Panc1 (cell line): ENCODE measurements at regions not wholly inside any gene's neighbourhood (a gene's known extent, or its start where the extent isn't known, plus 50 kb on each side); places are given as distances from the start of the nearest gene placed in this dataset.

ENCODE experiments used
- ATAC-seq: fragments of 200-7000 bp; cut with Tn5 transposase; 2 replicates; pipeline ENCODE4 v1.9.1; 2020; ENCODE audit warnings: mild to moderate bottlenecking, moderate library complexity
- BruUV-seq: library from RNA; stranded (reverse); fragments of 400-500 nt; replicated peaks from 2 replicates; lab custom pipeline; 2021; lab: Mats Ljungman, UMichigan
- CTCF ChIA-PET: fragments of 300-600 bp; sonication (Branson Sonifier 250); formaldehyde crosslinking; loops from one replicate; lab custom pipeline; 2022; ENCODE audit warnings: antibody characterized with exemption; lab: Charles Lee
- POLR2A ChIA-PET: fragments of 300-600 bp; sonication (Branson Sonifier 250); formaldehyde crosslinking; loops from one replicate; lab custom pipeline; 2022; ENCODE audit warnings: antibody characterized with exemption; lab: Charles Lee
- DNase-seq: peaks from one replicate; pipeline ENCODE4 v3.0.0-alpha.2; 2010; ENCODE audit warnings: low read depth, low spot score
- H3K27ac ChIP-seq: 2 replicates; pipeline ENCODE4 v1.5.1; 2011; ENCODE audit warnings: mild to moderate bottlenecking, low read length, inconsistent platforms
- H3K27me3 ChIP-seq: fragments of 200-500 bp; sonication (Bioruptor generic); 2 replicates; pipeline ENCODE4 v1.6.0; 2014; ENCODE audit warnings: low read length, inconsistent platforms; ENCODE audit not compliant: control insufficient read depth, insufficient read depth
- H3K36me3 ChIP-seq: fragments of 200-500 bp; sonication (Bioruptor generic); 2 replicates; pipeline ENCODE4 v1.5.1; 2014; ENCODE audit warnings: inconsistent platforms, mild to moderate bottlenecking, low read length, moderate library complexity; ENCODE audit not compliant: control insufficient read depth, insufficient read depth
- H3K4me1 ChIP-seq: 2 replicates; pipeline ENCODE4 v1.5.1; 2011; ENCODE audit warnings: inconsistent platforms, mild to moderate bottlenecking, low read length, moderate library complexity; ENCODE audit not compliant: control insufficient read depth, insufficient read depth
- H3K4me3 ChIP-seq, 2 experiments: 2 replicates each; pipeline ENCODE4 v1.5.1; 2011 to 2012; ENCODE audit warnings: low read depth in 2 of 2, low read length in 2 of 2, mild to moderate bottlenecking in 2 of 2, inconsistent platforms in 1 of 2, moderate library complexity in 1 of 2
- H3K9me3 ChIP-seq: fragments of 200-500 bp; sonication (Bioruptor generic); 2 replicates; pipeline ENCODE4 v1.5.1; 2014; ENCODE audit warnings: low read depth, mild to moderate bottlenecking, inconsistent platforms, low read length, moderate library complexity; ENCODE audit not compliant: control insufficient read depth, insufficient read depth
- POLR2AphosphoS5 ChIP-seq: IDR thresholded peaks from 2 replicates; pipeline ENCODE4 v1.6.1; 2012; ENCODE audit warnings: mild to moderate bottlenecking, low read depth, low read length, moderate library complexity
- SIN3A ChIP-seq: IDR thresholded peaks from 2 replicates; pipeline ENCODE4 v1.6.1; 2012; ENCODE audit warnings: low read depth, mild to moderate bottlenecking, low read length, moderate library complexity, borderline replicate concordance; ENCODE audit not compliant: insufficient read depth
- TCF7L2 ChIP-seq: IDR thresholded peaks from 2 replicates; pipeline ENCODE4 v1.6.1; 2011; ENCODE audit warnings: mild to moderate bottlenecking, low read depth, low read length, inconsistent platforms
- in situ Hi-C: cut with HindIII; loops from 2 replicates; pipeline ENCODE4 v1.10.0; 2016; ENCODE audit warnings: low sequenced_read_pairs, low pct_unique_long_range_greater_than_20kb
- intact Hi-C: fragments of 100-400 bp; cut with micrococcal nuclease; formaldehyde crosslinking; loops from one replicate; pipeline ENCODE4 v1.10.0; 2022; ENCODE audit not compliant: unreplicated experiment
- TF ChIP-seq, protein P1 (sequence below), 2 experiments: IDR thresholded peaks; 2 replicates each; pipeline ENCODE4 v1.6.1; 2011 to 2012; ENCODE audit warnings: low read depth in 2 of 2, control low read depth in 1 of 2, low read length in 1 of 2, mild to moderate bottlenecking in 1 of 2, moderate library complexity in 1 of 2; ENCODE audit not compliant: insufficient read depth in 1 of 2
- TF ChIP-seq, protein P2 (sequence below): fragments of 450-650 bp; IDR thresholded peaks from 2 replicates; pipeline ENCODE4 v1.5.1; 2017; ENCODE audit warnings: mild to moderate bottlenecking

DNA sequence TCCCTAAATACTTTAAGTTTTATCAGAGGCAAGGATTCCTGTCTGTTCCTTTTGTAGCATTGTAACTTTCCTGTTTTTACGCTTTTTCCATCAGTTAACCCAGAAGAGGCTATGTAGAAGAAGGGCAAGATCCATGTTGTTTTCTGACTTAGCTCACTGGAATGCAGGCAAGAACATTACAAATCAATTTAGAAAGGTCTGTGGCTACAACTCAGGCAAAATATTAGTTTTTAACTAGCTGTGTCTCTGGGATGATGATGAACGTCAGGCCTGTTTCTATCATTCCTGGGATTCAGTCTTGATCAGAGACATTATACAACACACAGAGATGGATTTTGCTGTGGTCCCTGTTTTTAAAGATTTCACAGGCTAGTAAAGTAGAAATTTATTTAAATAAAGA, 813.0 kb upstream of the POU3F4 start:
- TF ChIP-seq SIN3A (no peak), POLR2AphosphoS5 (no peak)
- TF ChIP-seq, protein P1, sequence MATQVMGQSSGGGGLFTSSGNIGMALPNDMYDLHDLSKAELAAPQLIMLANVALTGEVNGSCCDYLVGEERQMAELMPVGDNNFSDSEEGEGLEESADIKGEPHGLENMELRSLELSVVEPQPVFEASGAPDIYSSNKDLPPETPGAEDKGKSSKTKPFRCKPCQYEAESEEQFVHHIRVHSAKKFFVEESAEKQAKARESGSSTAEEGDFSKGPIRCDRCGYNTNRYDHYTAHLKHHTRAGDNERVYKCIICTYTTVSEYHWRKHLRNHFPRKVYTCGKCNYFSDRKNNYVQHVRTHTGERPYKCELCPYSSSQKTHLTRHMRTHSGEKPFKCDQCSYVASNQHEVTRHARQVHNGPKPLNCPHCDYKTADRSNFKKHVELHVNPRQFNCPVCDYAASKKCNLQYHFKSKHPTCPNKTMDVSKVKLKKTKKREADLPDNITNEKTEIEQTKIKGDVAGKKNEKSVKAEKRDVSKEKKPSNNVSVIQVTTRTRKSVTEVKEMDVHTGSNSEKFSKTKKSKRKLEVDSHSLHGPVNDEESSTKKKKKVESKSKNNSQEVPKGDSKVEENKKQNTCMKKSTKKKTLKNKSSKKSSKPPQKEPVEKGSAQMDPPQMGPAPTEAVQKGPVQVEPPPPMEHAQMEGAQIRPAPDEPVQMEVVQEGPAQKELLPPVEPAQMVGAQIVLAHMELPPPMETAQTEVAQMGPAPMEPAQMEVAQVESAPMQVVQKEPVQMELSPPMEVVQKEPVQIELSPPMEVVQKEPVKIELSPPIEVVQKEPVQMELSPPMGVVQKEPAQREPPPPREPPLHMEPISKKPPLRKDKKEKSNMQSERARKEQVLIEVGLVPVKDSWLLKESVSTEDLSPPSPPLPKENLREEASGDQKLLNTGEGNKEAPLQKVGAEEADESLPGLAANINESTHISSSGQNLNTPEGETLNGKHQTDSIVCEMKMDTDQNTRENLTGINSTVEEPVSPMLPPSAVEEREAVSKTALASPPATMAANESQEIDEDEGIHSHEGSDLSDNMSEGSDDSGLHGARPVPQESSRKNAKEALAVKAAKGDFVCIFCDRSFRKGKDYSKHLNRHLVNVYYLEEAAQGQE (IDR thresholded peaks at IDR 0.05; ENCODE audit: insufficient read depth in 1 of 2, low read depth in 2 of 2, low read length in 1 of 2) = no peak
- TF ChIP-seq, protein P2, sequence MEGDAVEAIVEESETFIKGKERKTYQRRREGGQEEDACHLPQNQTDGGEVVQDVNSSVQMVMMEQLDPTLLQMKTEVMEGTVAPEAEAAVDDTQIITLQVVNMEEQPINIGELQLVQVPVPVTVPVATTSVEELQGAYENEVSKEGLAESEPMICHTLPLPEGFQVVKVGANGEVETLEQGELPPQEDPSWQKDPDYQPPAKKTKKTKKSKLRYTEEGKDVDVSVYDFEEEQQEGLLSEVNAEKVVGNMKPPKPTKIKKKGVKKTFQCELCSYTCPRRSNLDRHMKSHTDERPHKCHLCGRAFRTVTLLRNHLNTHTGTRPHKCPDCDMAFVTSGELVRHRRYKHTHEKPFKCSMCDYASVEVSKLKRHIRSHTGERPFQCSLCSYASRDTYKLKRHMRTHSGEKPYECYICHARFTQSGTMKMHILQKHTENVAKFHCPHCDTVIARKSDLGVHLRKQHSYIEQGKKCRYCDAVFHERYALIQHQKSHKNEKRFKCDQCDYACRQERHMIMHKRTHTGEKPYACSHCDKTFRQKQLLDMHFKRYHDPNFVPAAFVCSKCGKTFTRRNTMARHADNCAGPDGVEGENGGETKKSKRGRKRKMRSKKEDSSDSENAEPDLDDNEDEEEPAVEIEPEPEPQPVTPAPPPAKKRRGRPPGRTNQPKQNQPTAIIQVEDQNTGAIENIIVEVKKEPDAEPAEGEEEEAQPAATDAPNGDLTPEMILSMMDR = no peak
- Histone ChIP-seq H3K27ac (no peak overlapping the region), H3K4me3 (no peak overlapping the region), H3K9me3 (no peaks in the 10 kb centered on the region), H3K4me1 (no peaks in the 10 kb centered on the region), H3K27me3 (no peaks in the 10 kb centered on the region), H3K36me3 (no peaks in the 10 kb centered on the region)
- DNase-seq (no peak), ATAC-seq (no peak)
- POLR2A ChIA-PET = no interaction called here
- in situ Hi-C loops = no loop called here
- intact Hi-C loops = no loop called here
- CTCF ChIA-PET = no interaction called here
- BruUV-seq = no TSS peak

DNA sequence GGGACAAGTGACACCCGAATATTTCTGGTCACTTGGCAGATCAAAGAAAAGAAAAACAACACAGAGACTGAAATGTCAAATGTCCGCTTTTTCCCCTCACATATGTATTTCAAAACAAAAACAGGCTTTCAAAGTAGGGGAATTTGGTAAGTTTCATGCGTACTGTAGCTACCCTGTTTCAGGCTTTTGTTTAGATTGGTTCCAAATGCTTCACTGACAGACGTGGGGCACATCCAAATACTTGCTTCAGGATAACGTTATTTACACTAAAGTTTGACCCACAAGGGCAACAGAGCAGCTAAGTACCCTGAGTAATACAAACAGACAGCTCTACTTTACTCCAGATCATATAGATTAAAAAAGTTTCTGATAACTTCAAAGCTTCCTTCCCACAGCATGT, 804.5 kb upstream of the POU3F4 start:
- in situ Hi-C loops = no loop called here
- no peaks in the 10 kb centered on the region for H3K36me3 ChIP-seq
- no peaks in the 10 kb centered on the region for H3K27me3 ChIP-seq
- H3K4me1 ChIP-seq = no peaks in the 10 kb centered on the region
- no peaks in the 10 kb centered on the region for H3K9me3 ChIP-seq
- no peak overlapping the region for H3K27ac ChIP-seq
- TF ChIP-seq SIN3A = no peak
- TF ChIP-seq, protein P1 (IDR thresholded peaks at IDR 0.05; ENCODE audit: insufficient read depth in 1 of 2, low read depth in 2 of 2, low read length in 1 of 2) = no peak
- TF ChIP-seq, protein P2 = no peak
- TF ChIP-seq POLR2AphosphoS5 = no peak
- no peak for TF ChIP-seq TCF7L2
- POLR2A ChIA-PET = no interaction called here
- no peak overlapping the region for H3K4me3 ChIP-seq
- ATAC-seq = no peak
- no peak for DNase-seq
- BruUV-seq = no TSS peak
- intact Hi-C loops = no loop called here
- CTCF ChIA-PET = no interaction called here
